SKM-1 (cell line): ENCODE measurements at regions not wholly inside any gene's neighbourhood (a gene's known extent, or its start where the extent isn't known, plus 50 kb on each side); places are given as distances from the start of the nearest gene placed in this dataset.

ENCODE experiments used
- DNase-seq: peaks from one replicate; lab custom pipeline; 2025; ENCODE audit not compliant: unreplicated experiment; lab: John Stamatoyannopoulos, UW

DNA sequence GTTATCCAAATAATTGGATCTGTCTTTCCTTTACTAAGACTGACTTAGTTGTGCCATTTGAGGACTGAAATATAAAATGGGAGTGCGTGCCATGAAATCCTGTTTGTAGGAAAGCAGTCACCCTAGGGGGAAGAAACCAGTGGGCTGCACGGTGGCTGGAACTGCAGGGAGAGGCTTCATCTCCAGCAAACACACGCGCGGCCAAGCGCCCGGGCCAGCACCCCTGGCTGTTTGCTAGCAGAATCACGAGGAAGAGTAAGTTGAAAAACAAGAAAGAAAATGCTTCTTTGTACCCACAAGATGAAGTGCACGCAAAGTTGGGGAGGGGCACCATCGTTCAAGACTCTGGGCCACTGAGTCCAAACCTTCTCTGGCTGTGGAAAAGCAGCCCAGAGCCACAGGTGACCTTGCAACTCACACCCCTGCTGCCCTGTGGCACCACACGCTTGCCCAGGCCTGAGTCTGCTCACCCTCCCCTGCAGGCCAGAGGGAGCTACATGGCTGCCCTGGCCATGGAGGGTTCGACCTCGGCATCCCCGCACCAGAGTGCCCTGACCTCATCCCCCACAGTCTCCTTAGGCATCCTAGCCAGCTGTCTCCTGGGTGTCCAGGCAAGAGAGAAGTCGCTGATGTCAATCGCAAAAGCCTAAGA lies 55.2 kb downstream of the IRX2 start:
- no peak for DNase-seq

DNA sequence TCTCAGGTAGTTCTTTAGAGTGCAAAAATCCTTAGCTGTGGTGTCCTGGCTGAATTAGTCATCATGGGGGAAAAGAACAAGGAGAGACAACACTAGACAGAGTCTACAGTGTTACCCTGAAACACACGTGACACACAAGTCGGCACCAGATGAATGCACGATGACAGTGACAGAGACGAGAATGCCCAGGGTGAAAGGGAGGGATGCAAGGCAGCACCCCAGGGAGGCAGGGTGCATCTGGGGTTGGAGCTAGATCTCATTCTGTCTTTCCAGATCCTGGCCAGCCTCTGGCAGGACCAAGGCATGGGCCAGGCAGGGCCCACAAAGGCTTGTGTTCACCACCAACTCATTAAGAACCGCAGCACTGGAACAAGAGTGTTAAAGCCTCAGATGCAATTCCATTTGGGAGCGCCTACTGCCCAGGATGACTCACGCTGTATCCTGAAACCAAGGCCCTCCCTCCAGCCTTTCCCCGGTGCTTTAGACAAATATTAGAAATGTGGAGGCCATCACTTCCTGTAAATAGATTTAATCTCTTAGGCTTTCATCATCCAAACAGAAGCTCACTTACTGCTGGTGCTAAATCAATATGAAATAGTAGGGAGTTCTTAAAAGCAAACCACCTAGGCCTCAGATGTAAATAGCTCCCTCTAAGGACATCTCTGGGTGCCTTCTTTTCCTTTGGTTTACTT lies 56.1 kb downstream of the IRX2 start:
- DNase-seq = no peak

- no peak for DNase-seq
These were observed 59.9 kb downstream of the IRX2 start for GRCh38 chr5:2691530-2691929.

- DNase-seq = no peak
These were observed 61.2 kb downstream of the IRX2 start for GRCh38 chr5:2690293-2690692.

DNA sequence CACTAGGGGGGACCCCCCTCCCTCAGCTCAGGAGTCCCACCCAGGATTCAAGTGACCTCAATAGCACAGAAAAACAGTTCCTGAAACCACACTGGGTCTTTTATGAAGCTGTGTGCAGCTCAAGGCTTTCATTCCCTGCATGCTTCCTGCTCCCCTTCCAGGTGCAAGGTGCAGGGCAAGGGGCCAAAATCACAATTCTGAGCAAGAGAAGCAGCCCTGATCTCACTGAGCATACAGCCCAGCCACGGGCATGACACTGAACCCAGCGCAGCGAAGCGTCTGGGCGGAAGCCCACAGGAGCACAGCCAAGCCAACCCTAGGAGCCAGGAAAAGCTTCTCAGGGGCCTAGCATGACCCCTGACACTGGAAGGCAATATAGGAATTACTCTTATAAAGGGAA lies 62.9 kb downstream of the IRX2 start:
- DNase-seq = no peak

- DNase-seq = no peak
These were observed 63.7 kb downstream of the IRX2 start for GRCh38 chr5:2687746-2688145.

GRCh38 chr5:2686321-2687124 lies 65.0 kb downstream of the IRX2 start:
- no peak for DNase-seq

GRCh38 chr5:2685651-2686272 lies 65.7 kb downstream of the IRX2 start:
- no peak for DNase-seq

DNA sequence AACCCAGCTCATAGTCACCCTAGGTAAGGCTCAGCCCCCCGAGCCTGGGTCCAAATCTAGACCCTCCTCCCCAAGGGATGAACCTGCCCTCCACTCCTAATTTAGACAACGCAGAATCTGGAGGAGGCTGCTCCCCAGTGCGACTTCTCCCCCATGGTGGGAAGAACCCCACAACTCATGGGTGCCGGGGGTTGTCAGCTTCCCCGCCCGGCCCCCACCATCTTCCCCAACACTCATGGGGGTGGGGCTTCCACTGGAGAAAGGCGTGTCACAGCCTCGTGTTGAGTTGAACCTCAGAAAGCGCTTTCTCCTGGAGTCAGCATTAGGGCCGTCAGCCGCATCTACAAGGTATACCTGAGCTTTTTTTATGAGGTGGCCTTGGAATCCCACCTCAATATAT lies 66.9 kb downstream of the IRX2 start:
- DNase-seq = no peak

GRCh38 chr5:2683720-2684119 lies 67.8 kb downstream of the IRX2 start:
- no peak for DNase-seq

GRCh38 chr5:2681476-2681875 lies 70.0 kb downstream of the IRX2 start:
- DNase-seq = no peak

GRCh38 chr5:2680979-2681378 lies 70.5 kb downstream of the IRX2 start:
- DNase-seq = no peak

GRCh38 chr5:2677689-2678088 lies 73.8 kb downstream of the IRX2 start:
- no peak for DNase-seq

- DNase-seq = no peak
These were observed 75.9 kb downstream of the IRX2 start for GRCh38 chr5:2675548-2675947.

DNA sequence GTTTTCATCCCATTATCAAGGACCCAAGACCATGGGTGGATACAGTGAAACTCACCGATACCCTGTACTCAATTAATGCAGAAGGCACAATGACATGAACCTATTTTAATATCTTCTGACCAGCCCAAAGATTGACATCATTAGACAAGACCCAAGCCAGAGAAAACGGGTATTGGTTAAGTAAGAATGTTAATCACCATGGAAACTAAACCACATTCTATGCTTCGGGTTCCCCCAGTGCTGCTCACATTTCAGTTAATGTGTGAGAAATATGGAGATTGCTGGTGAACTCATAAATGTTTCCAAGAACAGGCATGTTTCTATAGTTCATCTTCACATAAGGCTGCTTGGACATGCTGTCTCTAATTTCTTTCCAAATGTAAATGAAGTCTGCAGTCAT lies 77.0 kb downstream of the IRX2 start:
- DNase-seq = no peak

DNA sequence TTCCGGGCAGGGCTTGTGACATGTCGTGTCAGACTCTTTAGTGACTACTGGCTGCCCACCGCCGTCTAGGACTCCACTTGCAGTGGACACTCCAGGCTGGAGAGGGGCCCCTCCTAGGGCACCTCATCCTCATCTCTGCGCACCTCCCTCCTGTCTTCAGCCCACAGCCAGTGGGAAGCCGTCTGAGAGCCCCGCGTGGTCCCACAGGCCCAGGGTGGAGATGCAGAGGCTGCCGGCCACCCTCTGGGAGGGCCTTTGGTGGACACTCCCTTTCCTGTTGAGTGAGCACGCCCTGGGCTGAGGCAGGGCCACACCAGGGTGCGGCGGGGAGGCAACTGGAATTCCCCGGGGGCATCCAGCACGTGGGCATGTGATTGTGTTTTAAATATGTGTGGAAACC lies 80.5 kb downstream of the IRX2 start:
- DNase-seq = no peak

DNA sequence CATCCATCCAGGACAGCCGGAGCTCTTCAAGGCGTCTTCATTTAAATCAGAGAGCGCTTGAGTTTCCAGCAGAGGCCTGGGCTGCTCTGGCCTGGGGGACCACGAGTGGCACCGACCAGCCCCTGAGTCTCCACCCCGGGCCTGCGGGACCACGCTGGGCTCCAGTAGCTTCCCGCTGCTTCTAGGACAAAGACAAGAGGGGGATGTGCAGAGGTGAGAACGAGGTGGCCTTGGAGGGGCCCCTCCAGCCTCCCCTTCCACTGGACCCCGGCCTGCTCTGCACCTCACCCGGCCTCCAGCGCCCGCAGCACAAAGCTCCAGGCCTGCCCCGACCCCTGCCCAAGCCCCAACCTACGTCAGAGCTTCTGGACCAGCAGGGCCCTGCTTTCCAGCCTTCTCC lies 81.6 kb downstream of the IRX2 start:
- DNase-seq = no peak

- no peak for DNase-seq
These were observed 82.2 kb downstream of the IRX2 start for GRCh38 chr5:2669259-2669658.

- no peak for DNase-seq
These were observed 85.4 kb downstream of the IRX2 start for GRCh38 chr5:2666081-2666480.

DNA sequence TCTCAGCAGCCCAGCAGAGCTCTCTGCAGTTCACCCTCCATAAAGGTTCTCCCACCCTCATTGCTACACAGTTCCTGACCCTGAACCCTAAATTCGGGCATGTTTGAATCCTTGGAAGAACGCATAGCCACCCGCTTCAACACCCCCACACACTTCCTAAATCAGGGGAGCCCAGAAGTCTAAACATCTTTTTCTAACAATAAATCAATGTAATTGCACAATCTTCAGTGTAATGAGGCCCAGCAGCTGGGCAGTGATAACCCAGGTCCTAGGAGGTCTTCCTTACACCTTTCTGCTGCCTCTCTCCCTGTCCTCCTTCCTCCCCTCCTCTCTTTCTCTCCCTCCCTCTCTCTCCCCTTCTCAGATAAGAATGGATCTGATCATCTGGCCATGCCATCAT lies 88.0 kb downstream of the IRX2 start:
- no peak for DNase-seq

- DNase-seq = no peak
These were observed 91.2 kb downstream of the IRX2 start for GRCh38 chr5:2660315-2660714.
